IPS DF 19.7 (cell line): ENCODE measurements at regions not wholly inside any gene's neighbourhood (a gene's known extent, or its start where the extent isn't known, plus 50 kb on each side); places are given as distances from the start of the nearest gene placed in this dataset.
"Not testable (repeated sequence)": the region's sequence is repeated elsewhere in the genome, so short reads cannot be mapped to it uniquely, and the experiment has no call there.

ENCODE experiments used
- DNase-seq: peaks from one replicate; pipeline ENCODE4 v3.0.0-alpha.2; 2013; ENCODE audit warnings: low read depth, low spot score

GRCh38 chr3:173217127-173217526, 76.1 kb upstream of the SPATA16 start:
- DNase-seq = no peak

DNA sequence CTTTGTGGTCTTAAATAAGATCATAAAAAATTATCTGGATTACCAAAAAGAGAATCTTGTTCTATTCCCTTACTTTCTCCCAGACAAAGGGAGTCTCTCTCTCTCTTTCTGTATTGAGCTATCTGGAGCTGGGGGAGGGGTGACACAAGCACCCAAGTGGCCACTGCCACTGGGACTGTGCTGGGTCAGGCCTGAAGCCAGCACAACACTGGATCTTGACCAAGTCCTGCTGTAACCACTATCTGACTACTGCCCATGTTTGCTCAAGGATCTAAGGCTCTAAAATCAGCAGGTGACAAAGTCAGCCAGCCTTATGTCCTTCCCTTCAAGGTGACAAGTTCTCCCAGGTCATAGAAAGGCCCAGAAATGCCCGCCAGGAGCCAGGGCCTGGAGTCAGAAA, 75.0 kb upstream of the SPATA16 start:
- DNase-seq = no peak

GRCh38 chr3:173214576-173214975, 73.5 kb upstream of the SPATA16 start:
- DNase-seq = no peak

DNA sequence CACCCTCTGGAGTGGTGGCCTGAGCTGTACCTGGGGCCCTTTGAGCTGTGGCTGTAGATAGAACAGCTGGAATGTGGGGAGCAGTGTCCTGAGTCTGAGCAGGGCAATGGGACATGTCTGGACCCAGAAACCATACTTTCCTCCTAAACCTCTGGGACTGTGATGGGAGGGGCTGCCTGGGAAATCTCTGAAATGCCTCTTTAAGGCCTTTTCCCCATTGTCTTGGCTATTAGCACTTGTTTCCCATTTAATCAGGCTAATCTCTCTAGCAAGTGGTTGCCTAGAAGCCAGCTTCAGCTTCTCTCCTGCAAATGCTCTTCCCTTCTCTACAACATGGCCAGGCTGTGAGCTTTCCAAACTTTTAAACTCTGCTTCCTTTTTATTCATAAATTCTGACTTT, 58.5 kb upstream of the SPATA16 start:
- DNase-seq = no peak

DNA sequence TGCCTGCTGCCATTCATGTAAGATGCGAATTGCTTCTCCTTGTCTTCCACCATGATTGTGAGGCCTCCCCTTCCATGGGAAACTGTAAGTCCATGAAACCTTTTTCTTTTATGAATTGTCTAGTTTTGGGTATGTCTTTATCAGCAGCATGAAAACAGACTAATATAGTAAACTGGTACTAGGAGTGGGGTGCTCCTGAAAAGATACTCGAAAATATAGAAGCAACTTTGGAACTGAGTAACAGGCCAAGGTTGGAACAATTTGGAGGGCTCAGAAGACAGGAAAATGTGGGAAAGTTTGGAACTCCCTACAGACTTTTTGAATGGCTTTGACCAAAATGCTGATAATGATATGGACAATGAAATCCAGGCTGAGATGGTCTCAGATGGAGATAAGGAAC, 53.8 kb upstream of the SPATA16 start:
- DNase-seq = not testable (repeated sequence)

DNA sequence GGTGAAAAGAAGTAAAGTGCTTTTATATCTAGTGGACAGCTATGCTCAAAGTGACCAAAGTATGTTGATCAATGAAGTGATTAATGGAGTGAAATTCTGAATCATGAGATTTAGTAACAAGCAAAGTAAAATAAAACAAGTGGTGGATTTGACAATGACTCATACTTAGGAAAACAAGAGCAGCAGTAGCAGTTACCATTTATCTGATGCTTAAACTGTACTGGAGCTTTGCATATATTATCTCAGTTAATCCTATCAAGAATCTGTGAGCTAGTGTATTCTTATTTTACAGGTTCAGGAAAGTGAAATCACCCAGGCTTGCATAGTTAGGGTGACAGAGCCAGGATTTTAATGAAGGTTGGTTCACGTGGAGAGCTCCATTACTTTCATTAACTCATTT, 50.6 kb upstream of the SPATA16 start:
- DNase-seq = no peak
